AG10803 (cell line): ENCODE measurements at regions not wholly inside any gene's neighbourhood (a gene's known extent, or its start where the extent isn't known, plus 50 kb on each side); places are given as distances from the start of the nearest gene placed in this dataset.
"Not testable (repeated sequence)": the region's sequence is repeated elsewhere in the genome, so short reads cannot be mapped to it uniquely, and the experiment has no call there.

Experiments used
- DNase-seq: peaks from one replicate; pipeline ENCODE4 v3.0.0; 2010; ENCODE audit warnings: low read depth
- H3K4me3 ChIP-seq: 2 replicates; pipeline ENCODE4 v1.5.1; 2011; ENCODE audit warnings: mild to moderate bottlenecking, low read length, control low read depth
- TF ChIP-seq, protein P1 (sequence below): conservative IDR thresholded peaks from 2 replicates; pipeline ENCODE4 v1.5.1; 2011; ENCODE audit warnings: mild to moderate bottlenecking, low read length, control low read depth, inconsistent platforms

DNA sequence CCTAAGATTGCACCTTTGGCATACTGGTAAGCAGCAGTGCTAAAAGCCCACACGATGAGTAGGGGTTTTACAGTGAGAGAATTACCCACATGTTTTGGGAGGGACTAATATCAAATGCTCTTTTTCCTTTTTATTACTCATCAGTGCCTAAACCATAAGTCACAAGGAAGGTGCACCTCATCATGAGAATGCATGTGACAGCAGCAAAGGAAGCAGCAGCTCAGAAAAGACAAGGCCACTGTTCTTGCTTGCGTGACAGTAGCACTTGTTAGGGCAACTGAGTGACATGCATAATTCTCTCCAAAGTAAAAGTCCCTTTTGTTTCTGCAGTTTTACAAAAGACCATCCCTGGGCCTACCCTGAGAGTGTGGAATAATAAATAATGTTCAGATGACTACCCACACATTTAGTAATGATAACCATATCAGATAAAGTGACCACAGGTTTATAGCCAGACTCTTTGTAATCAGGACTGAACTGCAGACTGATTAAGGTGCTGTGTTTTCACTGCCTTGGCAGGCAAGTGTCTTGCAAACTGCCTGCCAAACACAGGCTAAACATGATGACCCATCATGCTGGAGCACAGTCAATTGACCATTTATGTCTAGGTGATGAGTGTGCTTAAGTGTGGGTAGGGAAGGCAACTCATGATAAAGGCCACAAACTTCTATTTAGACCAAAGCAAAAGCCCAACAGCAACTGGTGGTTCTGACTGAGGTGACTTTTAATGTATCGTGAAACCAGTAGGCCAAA, 1751.4 kb downstream of the TP53TG3F start:
- H3K4me3 ChIP-seq, result no peak overlapping the region
- TF ChIP-seq, protein P1, sequence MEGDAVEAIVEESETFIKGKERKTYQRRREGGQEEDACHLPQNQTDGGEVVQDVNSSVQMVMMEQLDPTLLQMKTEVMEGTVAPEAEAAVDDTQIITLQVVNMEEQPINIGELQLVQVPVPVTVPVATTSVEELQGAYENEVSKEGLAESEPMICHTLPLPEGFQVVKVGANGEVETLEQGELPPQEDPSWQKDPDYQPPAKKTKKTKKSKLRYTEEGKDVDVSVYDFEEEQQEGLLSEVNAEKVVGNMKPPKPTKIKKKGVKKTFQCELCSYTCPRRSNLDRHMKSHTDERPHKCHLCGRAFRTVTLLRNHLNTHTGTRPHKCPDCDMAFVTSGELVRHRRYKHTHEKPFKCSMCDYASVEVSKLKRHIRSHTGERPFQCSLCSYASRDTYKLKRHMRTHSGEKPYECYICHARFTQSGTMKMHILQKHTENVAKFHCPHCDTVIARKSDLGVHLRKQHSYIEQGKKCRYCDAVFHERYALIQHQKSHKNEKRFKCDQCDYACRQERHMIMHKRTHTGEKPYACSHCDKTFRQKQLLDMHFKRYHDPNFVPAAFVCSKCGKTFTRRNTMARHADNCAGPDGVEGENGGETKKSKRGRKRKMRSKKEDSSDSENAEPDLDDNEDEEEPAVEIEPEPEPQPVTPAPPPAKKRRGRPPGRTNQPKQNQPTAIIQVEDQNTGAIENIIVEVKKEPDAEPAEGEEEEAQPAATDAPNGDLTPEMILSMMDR, result no peak
- DNase-seq, result no peak

DNA sequence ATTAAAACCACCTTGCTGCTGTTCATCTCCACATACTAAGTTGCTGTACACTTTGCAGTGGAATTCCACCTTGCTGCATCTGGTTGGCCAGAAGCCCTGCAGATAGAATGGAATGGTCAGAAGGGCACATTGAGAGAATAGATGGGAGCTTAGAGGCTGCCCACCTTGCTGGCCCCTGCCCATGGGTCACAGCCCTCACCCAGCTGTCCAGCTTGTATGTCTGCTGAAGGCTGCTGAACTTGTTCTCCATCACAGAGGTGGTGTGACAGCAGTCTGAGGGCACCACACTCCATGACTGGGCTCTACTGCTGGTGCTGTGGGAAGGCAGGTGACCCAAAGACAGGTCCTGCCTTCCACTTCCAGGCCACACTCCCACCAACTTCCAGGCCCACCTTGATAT, 1755.4 kb downstream of the TP53TG3F start:
- TF ChIP-seq, protein P1, result no peak
- DNase-seq, result no peak
- no peak overlapping the region for H3K4me3 ChIP-seq

DNA sequence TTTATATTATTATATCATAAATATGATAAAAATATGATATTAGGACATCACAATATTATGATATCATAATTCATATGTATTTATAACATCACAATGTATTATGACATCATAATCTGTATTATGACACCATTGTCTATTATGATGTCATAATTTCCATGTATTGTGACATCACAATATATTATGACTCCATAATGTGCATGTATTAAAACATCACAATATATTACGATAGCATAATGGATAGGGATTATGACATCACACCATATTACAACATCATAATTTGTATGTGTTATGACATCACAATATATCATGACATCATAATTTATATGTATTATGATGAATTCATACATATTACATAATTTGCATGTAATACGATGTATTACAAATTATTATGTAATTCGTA, 1755.9 kb downstream of the TP53TG3F start:
- DNase-seq, result no peak
- TF ChIP-seq, protein P1, result no peak
- H3K4me3 ChIP-seq, result no peak overlapping the region

DNA sequence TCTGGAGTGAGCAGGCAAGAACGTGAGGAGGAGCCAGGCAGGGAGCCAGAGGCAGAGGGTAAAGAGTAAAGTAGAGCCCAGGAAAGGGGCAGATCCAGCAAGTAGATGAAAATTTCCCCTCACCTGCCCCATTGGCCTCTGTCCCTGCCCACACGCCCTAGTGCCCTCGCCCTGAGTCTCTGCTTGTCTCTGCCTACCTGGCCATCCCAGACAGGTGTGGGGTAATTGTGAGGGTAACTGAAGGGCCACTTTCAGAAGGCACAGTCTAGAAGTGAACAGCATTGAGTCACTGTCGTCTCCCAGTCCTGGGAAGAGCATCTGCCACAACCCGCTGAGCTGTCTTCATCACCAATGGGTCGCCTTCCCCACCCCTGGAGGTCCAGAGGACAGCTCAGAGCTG, 1756.8 kb downstream of the TP53TG3F start:
- H3K4me3 ChIP-seq, DNase-seq: not testable (repeated sequence)

DNA sequence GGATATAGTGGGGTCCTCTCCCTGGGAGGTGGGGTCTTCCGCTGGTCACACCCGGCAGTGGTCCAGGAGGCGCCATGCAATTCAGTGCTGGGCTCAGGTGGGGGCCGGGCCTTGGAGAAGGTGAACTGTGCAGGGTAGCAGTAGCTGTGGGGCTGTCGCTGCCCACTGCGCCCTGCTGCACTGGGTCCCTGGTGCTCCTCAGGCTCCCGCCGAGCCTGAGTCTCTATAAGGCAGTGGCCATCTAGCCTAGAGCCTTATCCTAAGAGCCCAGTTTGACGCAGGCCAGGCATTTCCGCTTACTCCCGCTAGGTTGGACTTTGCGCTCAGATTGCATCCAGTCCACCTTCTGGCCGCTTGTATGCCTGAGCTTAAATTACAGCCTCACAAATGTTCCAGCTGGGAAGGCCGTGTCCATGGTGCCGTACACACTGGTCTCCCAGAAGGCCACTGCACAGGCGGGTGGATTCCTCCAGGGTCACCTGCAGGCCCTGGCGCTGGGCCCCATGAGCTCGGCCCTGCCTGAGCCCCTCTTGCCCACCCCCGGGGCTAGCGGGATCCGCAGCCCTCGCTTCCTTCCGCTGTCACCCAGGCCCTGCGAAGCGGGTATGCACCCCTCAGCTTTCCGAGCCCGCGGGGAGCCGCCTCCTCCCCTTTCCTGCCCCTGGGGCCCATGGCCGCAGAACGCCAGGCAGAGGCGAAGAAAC, 1762.2 kb downstream of the TP53TG3F start:
- TF ChIP-seq, protein P1, result no peak
- no peak for DNase-seq
- H3K4me3 ChIP-seq, result no peak overlapping the region

DNA sequence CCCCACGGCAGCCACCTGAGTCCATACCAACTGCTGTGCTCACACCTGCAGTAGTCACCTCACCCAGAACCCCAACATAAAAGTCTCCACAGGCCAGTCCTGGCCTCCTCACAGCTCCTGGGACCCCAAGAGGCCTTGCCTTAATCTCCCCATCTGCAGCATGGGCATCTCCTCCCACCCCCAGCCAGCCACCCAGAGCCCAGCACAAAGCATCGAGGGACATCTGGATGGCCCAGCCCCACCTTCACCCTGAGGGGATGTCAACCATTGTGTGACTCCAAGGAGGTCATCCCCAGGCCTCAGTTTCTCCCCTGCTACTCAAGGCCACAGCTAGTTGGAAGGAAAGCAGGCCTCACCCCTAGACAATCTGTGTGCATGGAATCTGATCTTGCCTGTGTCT, 1775.3 kb downstream of the TP53TG3F start:
- TF ChIP-seq, protein P1, result no peak
- no peak overlapping the region for H3K4me3 ChIP-seq
- no peak for DNase-seq

DNA sequence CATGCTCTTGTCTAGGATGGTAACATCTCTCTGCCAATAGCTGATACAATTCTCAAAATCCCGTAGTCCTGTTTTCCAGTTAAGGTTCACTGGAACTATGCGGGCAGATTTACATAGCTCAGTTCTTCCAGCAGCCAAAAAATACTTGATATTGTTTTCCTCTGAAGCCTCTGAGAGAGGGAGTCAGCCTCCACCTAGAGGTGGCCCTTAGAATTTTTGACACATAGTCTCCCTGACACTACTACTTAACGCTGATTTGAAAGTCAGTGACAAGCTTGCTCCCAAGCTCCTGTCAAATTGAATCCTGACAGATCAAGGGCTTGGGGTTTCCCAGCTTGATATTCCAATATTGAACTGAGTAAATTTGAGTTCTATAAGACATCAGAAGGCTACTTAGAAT, 1780.1 kb downstream of the TP53TG3F start:
- H3K4me3 ChIP-seq, result no peak overlapping the region
- TF ChIP-seq, protein P1, result no peak
- DNase-seq, result no peak
